ENCODE measurements at regions not wholly inside any gene's neighbourhood (a gene's known extent, or its start where the extent isn't known, plus 50 kb on each side); places are given as distances from the start of the nearest gene placed in this dataset.

DNA sequence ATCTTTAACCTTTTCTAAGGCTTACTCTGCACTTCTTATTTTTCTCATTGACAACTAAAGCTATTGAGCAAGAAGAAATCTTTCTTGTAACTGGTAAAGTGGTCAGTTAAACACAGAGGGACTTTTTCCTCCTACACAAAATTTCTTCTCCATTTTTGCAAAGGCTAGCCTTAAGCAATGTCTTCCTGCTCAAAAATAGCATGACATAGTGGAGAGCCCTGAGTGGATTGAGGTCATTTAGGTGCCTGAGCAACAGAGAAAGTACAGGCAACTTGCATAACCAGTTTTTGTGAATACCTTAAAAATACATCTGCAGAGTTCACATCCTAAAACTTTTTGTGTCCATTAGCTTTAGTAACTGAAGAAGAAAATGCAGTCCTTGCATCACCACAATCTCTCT is 144.7 kb upstream of the TTC14 start:
- Histone ChIP-seq H3K27me3 (no peaks in the 10 kb centered on the region), H3K9me3 (no peaks in the 10 kb centered on the region), H3K4me1 (no peaks in the 10 kb centered on the region), H3K4me3 (no peak overlapping the region), H3K36me3 (no peaks in the 10 kb centered on the region), H3K27ac (no peak overlapping the region)
- TF ChIP-seq POLR2AphosphoS5 (IDR thresholded peaks at IDR 0.05) (no peak), EP300 (IDR thresholded peaks at IDR 0.05) (no peak), POLR2A (IDR thresholded peaks at IDR 0.05) (no peak)
- TF ChIP-seq, protein P1, sequence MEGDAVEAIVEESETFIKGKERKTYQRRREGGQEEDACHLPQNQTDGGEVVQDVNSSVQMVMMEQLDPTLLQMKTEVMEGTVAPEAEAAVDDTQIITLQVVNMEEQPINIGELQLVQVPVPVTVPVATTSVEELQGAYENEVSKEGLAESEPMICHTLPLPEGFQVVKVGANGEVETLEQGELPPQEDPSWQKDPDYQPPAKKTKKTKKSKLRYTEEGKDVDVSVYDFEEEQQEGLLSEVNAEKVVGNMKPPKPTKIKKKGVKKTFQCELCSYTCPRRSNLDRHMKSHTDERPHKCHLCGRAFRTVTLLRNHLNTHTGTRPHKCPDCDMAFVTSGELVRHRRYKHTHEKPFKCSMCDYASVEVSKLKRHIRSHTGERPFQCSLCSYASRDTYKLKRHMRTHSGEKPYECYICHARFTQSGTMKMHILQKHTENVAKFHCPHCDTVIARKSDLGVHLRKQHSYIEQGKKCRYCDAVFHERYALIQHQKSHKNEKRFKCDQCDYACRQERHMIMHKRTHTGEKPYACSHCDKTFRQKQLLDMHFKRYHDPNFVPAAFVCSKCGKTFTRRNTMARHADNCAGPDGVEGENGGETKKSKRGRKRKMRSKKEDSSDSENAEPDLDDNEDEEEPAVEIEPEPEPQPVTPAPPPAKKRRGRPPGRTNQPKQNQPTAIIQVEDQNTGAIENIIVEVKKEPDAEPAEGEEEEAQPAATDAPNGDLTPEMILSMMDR (IDR thresholded peaks at IDR 0.05): no peak
- no peak for DNase-seq (ENCODE audit: low spot score in 2 of 2)

DNA sequence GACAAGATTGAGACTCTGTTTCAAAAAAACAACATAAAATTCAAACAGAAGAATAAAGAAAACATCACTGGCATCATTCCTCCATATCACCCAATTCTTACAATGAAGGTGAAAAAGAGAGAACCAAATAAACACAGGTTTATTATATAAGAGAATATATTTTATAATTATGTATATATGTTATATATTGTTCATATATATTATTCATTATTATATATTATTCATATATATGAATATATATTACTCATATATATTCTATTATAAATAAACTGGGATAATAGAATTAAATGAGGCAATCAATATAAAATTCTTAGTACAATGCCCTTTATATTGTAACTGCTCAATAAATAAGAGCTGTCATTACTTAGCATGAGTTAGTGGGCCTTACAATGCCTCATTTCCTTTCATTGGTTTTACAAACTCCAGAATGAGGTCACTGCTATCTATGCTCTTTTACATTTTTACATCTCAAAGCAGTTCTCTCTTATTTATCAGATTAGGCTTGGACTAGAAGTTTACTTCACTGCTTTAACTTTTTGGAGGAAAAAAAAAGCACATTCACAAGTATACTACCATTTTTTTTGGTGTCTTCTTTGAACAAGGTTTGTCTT is 135.5 kb upstream of the TTC14 start:
- no peaks in the 10 kb centered on the region for H3K9me3 ChIP-seq
- H3K27ac ChIP-seq: no peak overlapping the region
- TF ChIP-seq POLR2A (IDR thresholded peaks at IDR 0.05): no peak
- TF ChIP-seq, protein P1 (IDR thresholded peaks at IDR 0.05): no peak
- no peaks in the 10 kb centered on the region for H3K4me1 ChIP-seq
- no peak overlapping the region for H3K4me3 ChIP-seq
- no peak for DNase-seq (ENCODE audit: low spot score in 2 of 2)
- H3K27me3 ChIP-seq: no peaks in the 10 kb centered on the region
- no peaks in the 10 kb centered on the region for H3K36me3 ChIP-seq

DNA sequence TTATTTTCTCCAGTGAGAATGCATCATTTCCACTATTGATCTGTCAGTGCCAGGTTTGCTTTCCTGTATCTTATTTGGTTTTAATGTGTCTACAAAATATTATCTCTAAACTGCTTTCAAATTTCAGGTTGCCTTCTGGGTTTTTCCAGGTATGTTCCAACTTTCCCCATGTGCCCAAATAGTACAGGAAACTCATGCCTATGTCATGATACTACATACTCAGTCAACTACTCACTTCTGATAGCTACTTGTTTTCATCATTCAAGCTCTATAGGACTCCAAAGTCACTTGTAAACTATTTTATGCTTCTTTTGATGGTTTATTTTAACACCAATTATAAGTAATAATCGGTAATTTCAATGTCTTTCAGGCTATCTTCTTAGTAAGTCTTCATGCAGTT is 134.8 kb upstream of the TTC14 start:
- WGBS: 88% methylated on average over 1 of the region's 1 CpG
- Histone ChIP-seq H3K36me3 (no peaks in the 10 kb centered on the region), H3K27ac (no peak overlapping the region), H3K4me1 (no peaks in the 10 kb centered on the region), H3K4me3 (no peak overlapping the region), H3K9me3 (no peaks in the 10 kb centered on the region), H3K27me3 (no peaks in the 10 kb centered on the region)
- TF ChIP-seq, protein P1 (IDR thresholded peaks at IDR 0.05): no peak
- TF ChIP-seq POLR2AphosphoS5 (IDR thresholded peaks at IDR 0.05) (no peak), POLR2A (IDR thresholded peaks at IDR 0.05) (no peak)
- no peak for DNase-seq (ENCODE audit: low spot score in 2 of 2)

DNA sequence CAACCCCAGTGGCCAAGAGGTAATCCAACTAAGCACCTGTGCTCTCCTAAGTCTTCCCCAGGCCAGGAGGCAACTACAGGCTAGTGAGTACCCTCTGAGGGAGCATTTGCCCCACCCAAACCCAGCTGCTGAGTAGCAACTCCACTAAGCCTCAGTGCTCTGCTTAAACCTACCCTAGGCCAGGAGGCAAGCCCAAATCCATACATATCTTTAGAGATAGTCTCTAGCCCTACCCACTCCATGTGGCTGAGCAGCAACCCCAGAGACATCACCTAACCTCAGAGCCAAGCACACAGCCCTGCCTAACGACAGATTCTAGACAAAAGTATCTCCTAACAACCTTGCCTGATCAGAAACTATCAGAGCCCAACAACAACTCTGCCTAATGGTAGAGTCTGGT is 132.8 kb upstream of the TTC14 start:
- 91% methylated on average over 1 of the region's 1 CpG for WGBS
- no peak overlapping the region for H3K4me3 ChIP-seq
- H3K36me3 ChIP-seq: no peaks in the 10 kb centered on the region
- no peaks in the 10 kb centered on the region for H3K4me1 ChIP-seq
- TF ChIP-seq EP300 (IDR thresholded peaks at IDR 0.05): no peak
- TF ChIP-seq, protein P1 (IDR thresholded peaks at IDR 0.05): no peak
- no peak for TF ChIP-seq POLR2A (IDR thresholded peaks at IDR 0.05)
- TF ChIP-seq POLR2AphosphoS5 (IDR thresholded peaks at IDR 0.05): no peak
- H3K9me3 ChIP-seq: no peaks in the 10 kb centered on the region
- DNase-seq (ENCODE audit: low spot score in 2 of 2): no peak
- H3K27ac ChIP-seq: no peak overlapping the region
- no peaks in the 10 kb centered on the region for H3K27me3 ChIP-seq

DNA sequence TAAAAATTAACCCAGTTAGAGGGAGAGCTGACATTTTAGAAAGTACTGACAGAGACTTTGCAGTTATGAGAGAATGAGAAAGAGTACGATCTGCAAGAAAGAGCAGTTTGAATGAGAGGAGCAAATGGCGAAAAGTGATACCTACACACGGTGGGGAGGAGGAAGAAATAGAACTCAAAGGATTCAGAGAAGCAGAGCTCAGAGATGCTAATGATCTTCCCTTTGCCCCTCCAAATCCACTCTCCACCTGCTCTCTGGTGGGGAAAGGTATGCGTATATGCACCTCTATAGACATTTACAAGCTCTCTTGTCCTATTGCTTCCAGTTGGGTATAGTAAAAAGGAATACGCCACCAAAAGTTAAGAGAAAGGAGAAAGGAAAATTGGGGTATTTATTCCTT is 123.3 kb upstream of the TTC14 start:
- WGBS: 82% methylated on average over 5 of the region's 5 CpGs
- Histone ChIP-seq H3K27me3 (no peaks in the 10 kb centered on the region), H3K4me1 (no peaks in the 10 kb centered on the region), H3K36me3 (no peaks in the 10 kb centered on the region), H3K9me3 (no peaks in the 10 kb centered on the region), H3K27ac (no peak overlapping the region), H3K4me3 (no peak overlapping the region)
- no peak for DNase-seq (ENCODE audit: low spot score in 2 of 2)
- TF ChIP-seq, protein P1 (IDR thresholded peaks at IDR 0.05): no peak
- no peak for TF ChIP-seq EP300 (IDR thresholded peaks at IDR 0.05)
- TF ChIP-seq POLR2AphosphoS5 (IDR thresholded peaks at IDR 0.05): no peak
- no peak for TF ChIP-seq POLR2A (IDR thresholded peaks at IDR 0.05)

Data from suprapubic skin (tissue), 4 donors.